ENCODE measurements at regions not wholly inside any gene's neighbourhood (a gene's known extent, or its start where the extent isn't known, plus 50 kb on each side); places are given as distances from the start of the nearest gene placed in this dataset.

- intact Hi-C loops (cut with DNase I), result loop anchor here (5.0 kb wide), 1 partner anchor 307 kb away; no protein-coding TSS in a partner anchor
- Histone ChIP-seq H3K27me3 (no peaks in the 10 kb centered on the region), H3K27ac (no peak overlapping the region), H3K4me1 (no peaks in the 10 kb centered on the region), H3K9me3 (no peaks in the 10 kb centered on the region), H3K4me3 (no peak overlapping the region), H3K36me3 (no peaks in the 10 kb centered on the region), H3K9ac (ENCODE audit: low read depth in 2 of 2, low read length in 2 of 2) (no peak overlapping the region)
- TF ChIP-seq CTCF (IDR thresholded peaks at IDR 0.05), result no peak
- DNase-seq, result no peak
Measured at GRCh38 chr2:101524806-101525430, 50.0 kb upstream of the RFX8 start.

Measured in colonic mucosa (tissue), 4 donors.